Cardiac fibroblast (primary cell): ENCODE measurements at regions not wholly inside any gene's neighbourhood (a gene's known extent, or its start where the extent isn't known, plus 50 kb on each side); places are given as distances from the start of the nearest gene placed in this dataset.

Experiments used
- DNase-seq, 2 donors: peaks; one replicate each; pipeline versions ENCODE4 v3.0.0 to v3.0.0-alpha.2; 2010; ENCODE audit warnings: low read depth in 2 of 2
- H3K4me3 ChIP-seq, 2 donors: replicated peaks in 1 of 2; 1 replicate in 1 of 2; 2 replicates in 1 of 2; pipeline ENCODE4 v1.5.1; 2011; ENCODE audit warnings: low read depth in 2 of 2, low read length in 2 of 2, mild to moderate bottlenecking in 2 of 2, moderate library complexity in 1 of 2
- CTCF ChIP-seq: IDR thresholded peaks from one replicate; pipeline ENCODE4 v1.5.1; 2011; ENCODE audit warnings: low read depth, mild to moderate bottlenecking, low read length, inconsistent platforms

GRCh38 chr12:84585776-84586395 is 326.7 kb downstream of the SLC6A15 start:
- no peak for DNase-seq
- TF ChIP-seq CTCF: no peak
- no peak overlapping the region for H3K4me3 ChIP-seq

GRCh38 chr12:84572196-84572595 is 340.4 kb downstream of the SLC6A15 start:
- no peak for TF ChIP-seq CTCF
- no peak for DNase-seq

GRCh38 chr12:84562331-84562730 is 350.3 kb downstream of the SLC6A15 start:
- H3K4me3 ChIP-seq: no peak overlapping the region
- no peak for TF ChIP-seq CTCF
- no peak for DNase-seq

More at GRCh38 chr12:84572196-84572595, 340.4 kb downstream of the SLC6A15 start:
- no peak overlapping the region for H3K4me3 ChIP-seq

- TF ChIP-seq CTCF: no peak
- no peak overlapping the region for H3K4me3 ChIP-seq
- no peak for DNase-seq
These were observed 351.2 kb downstream of the SLC6A15 start for GRCh38 chr12:84561351-84561750.

GRCh38 chr12:84554199-84554723 is 358.3 kb downstream of the SLC6A15 start:
- no peak overlapping the region for H3K4me3 ChIP-seq
- DNase-seq: no peak
- TF ChIP-seq CTCF: no peak

- no peak for DNase-seq
- TF ChIP-seq CTCF: no peak
- no peak overlapping the region for H3K4me3 ChIP-seq
These were observed 359.1 kb downstream of the SLC6A15 start for GRCh38 chr12:84553331-84554117.
